Esophagus muscularis mucosa (tissue), 4 donors: ENCODE measurements at regions not wholly inside any gene's neighbourhood (a gene's known extent, or its start where the extent isn't known, plus 50 kb on each side); places are given as distances from the start of the nearest gene placed in this dataset.
"Not testable (repeated sequence)": the region's sequence is repeated elsewhere in the genome, so short reads cannot be mapped to it uniquely, and the experiment has no call there.

Experiments used
- DNase-seq: peaks from one replicate; pipeline ENCODE4 v3.0.0-alpha.2; 2017; ENCODE audit errors: extremely low spot score
- H3K27ac ChIP-seq, 4 donors: fragments of 200-600 bp; sonication (generic); replicated peaks in 1 of 4; 1 replicate in 3 of 4; 2 replicates in 1 of 4; pipeline ENCODE4 v1.5.1; 2016 to 2019; ENCODE audit warnings: mild to moderate bottlenecking in 1 of 4
- H3K27me3 ChIP-seq, 4 donors: fragments of 200-600 bp; sonication (generic); one replicate each; pipeline versions ENCODE4 v1.5.1 to v1.6.0; 2016 to 2019
- H3K36me3 ChIP-seq, 4 donors: fragments of 200-600 bp; sonication (generic); one replicate each; pipeline ENCODE4 v1.5.1; 2016 to 2019
- H3K4me1 ChIP-seq, 4 donors: fragments of 200-600 bp; sonication (generic); one replicate each; pipeline ENCODE4 v1.5.1; 2016 to 2019
- H3K4me3 ChIP-seq, 4 donors: fragments of 200-600 bp; sonication (generic); 1 replicate in 2 of 4; 2 replicates in 2 of 4; pipeline ENCODE4 v1.5.1; 2016 to 2019; ENCODE audit warnings: mild to moderate bottlenecking in 4 of 4, moderate library complexity in 1 of 4
- H3K9me3 ChIP-seq, 4 donors: fragments of 200-600 bp; sonication (generic); 1 replicate in 3 of 4; 2 replicates in 1 of 4; pipeline ENCODE4 v1.5.1; 2016 to 2019
- EP300 ChIP-seq: sonication (generic); formaldehyde crosslinking; IDR thresholded peaks from one replicate; pipeline ENCODE4 v1.6.1; 2017; ENCODE audit warnings: antibody characterized with exemption
- POLR2A ChIP-seq: fragments of 450-650 bp; IDR thresholded peaks from one replicate; pipeline ENCODE4 v1.6.1; 2017; ENCODE audit warnings: antibody characterized with exemption, moderate library complexity, mild to moderate bottlenecking, low read depth
- POLR2AphosphoS5 ChIP-seq, 2 donors: sonication (generic); formaldehyde crosslinking; IDR thresholded peaks; one replicate each; pipeline ENCODE4 v1.6.1; 2017; ENCODE audit warnings: antibody characterized with exemption in 2 of 2
- WGBS: methylation state at CpG from one replicate; pipeline ENCODE4 v1.1.5; 2018; 5-methylcytosine and 5-hydroxymethylcytosine counted together
- intact Hi-C: fragments of 100-400 bp; cut with DNase I; formaldehyde crosslinking; loops from one replicate; pipeline ENCODE4 v1.15.1; 2023
- TF ChIP-seq, protein P1 (sequence below), 3 experiments: fragments of 200-600 bp in 2 of 3; fragments of 450-650 bp in 1 of 3; sonication (generic) in 2 of 3; IDR thresholded peaks; one replicate each; pipeline ENCODE4 v1.5.1; 2017 to 2019; ENCODE audit warnings: antibody characterized with exemption in 3 of 3, mild to moderate bottlenecking in 2 of 3, moderate library complexity in 1 of 3

DNA sequence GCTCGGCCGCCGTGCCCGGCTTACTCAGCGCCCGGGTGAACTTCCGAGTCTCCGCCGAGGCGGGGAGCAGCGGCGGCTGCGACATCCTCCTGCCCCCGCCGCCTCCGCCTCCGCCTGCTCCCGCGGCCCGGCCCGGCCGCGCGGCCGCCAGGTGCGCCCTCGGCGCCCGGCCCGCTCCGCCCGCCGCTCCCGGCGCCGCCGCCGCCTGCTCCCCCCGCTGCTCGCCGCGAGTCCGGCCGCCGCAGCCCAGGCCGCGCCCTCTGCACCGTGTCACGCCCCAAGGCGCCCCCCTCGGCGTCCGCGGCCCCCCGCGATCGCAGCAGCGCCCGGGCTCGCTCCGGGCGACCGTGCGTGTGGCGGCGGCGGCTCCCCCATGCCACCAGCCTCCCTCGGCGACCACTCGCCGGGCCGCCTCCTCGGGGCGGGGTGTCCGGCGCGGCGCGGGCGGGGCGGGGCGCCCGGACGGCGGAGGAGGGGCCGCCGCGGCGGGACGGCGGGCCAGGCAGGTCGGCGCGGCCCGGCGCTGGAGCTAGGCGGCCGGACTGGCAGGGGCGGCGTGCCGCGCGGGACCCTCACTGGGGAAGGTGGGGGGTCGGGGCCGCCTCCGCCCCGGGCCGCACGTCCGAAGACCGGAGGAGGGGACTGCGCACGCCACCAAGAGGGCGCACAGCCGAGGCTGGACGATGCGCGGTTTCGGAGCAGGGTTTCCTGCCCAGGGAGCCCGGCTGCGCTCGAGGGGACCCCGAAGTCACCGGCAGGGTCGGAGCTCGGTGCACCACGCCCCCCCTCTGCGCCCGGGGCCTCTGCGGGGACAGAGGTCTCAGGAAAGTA, 108.6 kb upstream of the DOCK9 start:
- intact Hi-C loops: loop anchor here (5.0 kb wide), 1 partner anchor 116 kb away; the partner anchor contains the start of gene UBAC2
- H3K27me3 ChIP-seq: no peaks in the 10 kb centered on the region
- no peaks in the 10 kb centered on the region for H3K36me3 ChIP-seq
- peak overlapping the region; percentile 71 to 95 (median 86) for H3K4me3 ChIP-seq
- 0% methylated on average over 12 of the region's 130 CpGs for WGBS
- TF ChIP-seq POLR2A: peak; percentile 48
- TF ChIP-seq EP300: no peak
- peak in 1 of 2 donors; percentile 79 for TF ChIP-seq POLR2AphosphoS5 (IDR thresholded peaks at IDR 0.05)
- TF ChIP-seq, protein P1, sequence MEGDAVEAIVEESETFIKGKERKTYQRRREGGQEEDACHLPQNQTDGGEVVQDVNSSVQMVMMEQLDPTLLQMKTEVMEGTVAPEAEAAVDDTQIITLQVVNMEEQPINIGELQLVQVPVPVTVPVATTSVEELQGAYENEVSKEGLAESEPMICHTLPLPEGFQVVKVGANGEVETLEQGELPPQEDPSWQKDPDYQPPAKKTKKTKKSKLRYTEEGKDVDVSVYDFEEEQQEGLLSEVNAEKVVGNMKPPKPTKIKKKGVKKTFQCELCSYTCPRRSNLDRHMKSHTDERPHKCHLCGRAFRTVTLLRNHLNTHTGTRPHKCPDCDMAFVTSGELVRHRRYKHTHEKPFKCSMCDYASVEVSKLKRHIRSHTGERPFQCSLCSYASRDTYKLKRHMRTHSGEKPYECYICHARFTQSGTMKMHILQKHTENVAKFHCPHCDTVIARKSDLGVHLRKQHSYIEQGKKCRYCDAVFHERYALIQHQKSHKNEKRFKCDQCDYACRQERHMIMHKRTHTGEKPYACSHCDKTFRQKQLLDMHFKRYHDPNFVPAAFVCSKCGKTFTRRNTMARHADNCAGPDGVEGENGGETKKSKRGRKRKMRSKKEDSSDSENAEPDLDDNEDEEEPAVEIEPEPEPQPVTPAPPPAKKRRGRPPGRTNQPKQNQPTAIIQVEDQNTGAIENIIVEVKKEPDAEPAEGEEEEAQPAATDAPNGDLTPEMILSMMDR (IDR thresholded peaks at IDR 0.05): peak in 1 of 3 experiments; percentile 15
- peak overlapping the region; percentile 96 to 99 (median 98) for H3K27ac ChIP-seq
- H3K9me3 ChIP-seq: no peaks in the 10 kb centered on the region
- H3K4me1 ChIP-seq: peaks cover 7 to 40% (median 34%) of the 10 kb centered on the region in 4 donors
- DNase-seq: no peak

DNA sequence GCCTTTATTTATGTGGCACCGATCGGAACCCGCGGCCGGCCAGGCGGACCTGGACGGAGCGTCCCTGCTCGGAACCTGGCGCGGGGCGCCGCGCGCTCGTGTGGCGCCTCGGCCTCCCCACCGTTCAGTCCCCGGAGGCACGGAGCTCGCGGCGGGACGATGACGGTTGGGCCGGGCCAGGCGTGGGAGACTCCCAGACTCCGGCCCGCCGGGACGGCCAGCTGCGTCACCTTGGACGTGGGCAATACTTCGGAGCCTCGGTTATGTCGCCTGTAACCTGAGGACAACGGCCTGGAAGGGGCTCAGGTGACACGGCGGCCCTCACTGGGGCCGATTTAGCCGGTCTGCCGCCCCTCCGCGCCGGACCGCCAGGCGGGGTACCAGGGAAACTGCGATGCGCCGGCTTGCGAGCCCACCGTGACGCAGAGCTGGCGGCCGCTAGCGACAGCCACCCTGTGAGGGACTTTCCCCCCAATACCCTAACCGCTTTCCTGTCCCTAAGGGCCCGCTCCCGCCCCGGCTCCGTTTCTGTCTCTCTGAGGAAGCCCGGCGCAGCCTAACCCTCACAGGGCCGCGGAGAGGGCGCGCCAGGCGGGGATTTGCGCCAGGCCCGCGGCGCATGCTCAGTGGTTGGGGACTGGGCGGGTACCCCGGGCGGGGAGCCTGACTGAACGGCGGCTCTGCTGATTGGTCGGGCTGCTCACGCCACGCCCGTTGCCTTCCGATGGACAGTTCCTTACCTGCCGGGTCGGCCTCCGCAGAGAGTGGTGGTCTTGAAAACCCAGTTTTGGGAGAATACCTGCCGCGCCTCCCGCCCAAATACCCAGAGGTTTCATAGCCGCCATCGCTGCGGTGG, 109.5 kb upstream of the DOCK9 start:
- DNase-seq: peak; percentile 97
- TF ChIP-seq EP300: no peak
- peak; percentile 94 to 98 for TF ChIP-seq POLR2AphosphoS5 (IDR thresholded peaks at IDR 0.05)
- TF ChIP-seq, protein P1 (IDR thresholded peaks at IDR 0.05): peak; percentile 4 to 43 (median 29)
- TF ChIP-seq POLR2A: peak; percentile 58
- H3K4me3 ChIP-seq: peak overlapping the region; percentile 71 to 95 (median 86)
- intact Hi-C loops: loop anchor here (5.0 kb wide), 1 partner anchor 115 kb away; the partner anchor contains the start of gene UBAC2
- no peaks in the 10 kb centered on the region for H3K36me3 ChIP-seq
- H3K9me3 ChIP-seq: no peaks in the 10 kb centered on the region
- no peaks in the 10 kb centered on the region for H3K27me3 ChIP-seq
- peaks cover 7 to 35% (median 34%) of the 10 kb centered on the region in 4 donors for H3K4me1 ChIP-seq
- WGBS: no CpG with 5 or more reads among the region's 92 CpGs
- H3K27ac ChIP-seq: peak overlapping the region; percentile 96 to 99 (median 98)

DNA sequence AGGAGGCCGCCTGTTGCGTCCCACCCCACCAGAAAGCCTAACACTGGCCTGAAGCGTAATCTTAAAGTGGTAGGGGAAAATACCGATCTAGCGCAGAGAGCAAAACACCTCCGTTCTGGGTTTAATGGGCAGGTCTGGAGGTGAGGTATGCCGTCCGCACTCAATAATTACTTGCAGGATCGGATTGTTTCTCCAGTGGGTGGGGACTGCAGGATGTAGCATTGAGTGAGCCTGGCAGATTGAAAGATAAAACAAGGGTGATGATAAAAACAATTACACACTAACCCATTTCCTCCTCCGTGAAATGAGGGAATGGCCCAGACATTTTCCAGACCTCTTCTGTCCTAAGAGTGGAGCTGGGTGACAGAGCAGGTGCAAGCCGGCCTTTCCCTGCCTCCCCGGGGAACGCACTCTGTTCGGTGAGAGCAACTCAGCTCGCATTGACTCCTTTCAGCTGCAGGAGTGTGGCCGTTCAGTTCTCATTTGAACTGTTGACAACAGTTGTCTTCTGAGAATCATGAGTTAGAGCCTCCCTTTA, 110.2 kb upstream of the DOCK9 start:
- Histone ChIP-seq H3K4me3 (peak overlapping the region; percentile 71 to 95 (median 86)), H3K36me3 (no peaks in the 10 kb centered on the region), H3K4me1 (peaks cover 7 to 35% (median 34%) of the 10 kb centered on the region in 4 donors), H3K27me3 (no peaks in the 10 kb centered on the region), H3K9me3 (no peaks in the 10 kb centered on the region), H3K27ac (peak overlapping the region; percentile 96 to 99 (median 98))
- TF ChIP-seq, protein P1 (IDR thresholded peaks at IDR 0.05): no peak
- TF ChIP-seq EP300: no peak
- TF ChIP-seq POLR2AphosphoS5 (IDR thresholded peaks at IDR 0.05): no peak
- no peak for TF ChIP-seq POLR2A
- intact Hi-C loops: loop anchor here (5.0 kb wide), 1 partner anchor 114 kb away; the partner anchor contains the start of gene UBAC2
- no peak for DNase-seq
- 33% methylated on average over 11 of the region's 16 CpGs for WGBS

DNA sequence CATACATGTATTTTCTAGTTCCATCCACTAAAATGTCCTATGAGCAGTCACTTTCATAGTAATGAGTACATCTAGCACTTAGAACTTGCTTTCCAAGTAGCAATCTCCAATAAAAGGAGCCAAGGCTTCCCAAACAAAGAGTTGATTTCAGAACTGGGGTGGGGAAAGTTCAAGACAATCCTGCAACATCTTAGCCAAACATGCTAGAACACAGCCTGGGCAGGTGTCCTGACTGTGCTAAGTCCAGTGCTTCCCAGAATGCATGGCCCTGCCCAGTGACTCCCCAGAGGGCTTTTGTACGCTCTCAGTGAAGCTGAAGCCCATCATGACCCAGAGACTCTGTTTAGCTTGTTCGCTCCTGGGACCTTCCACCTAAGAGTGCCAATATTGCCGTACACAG, 106.7 kb upstream of the UBAC2 start:
- WGBS: 79% methylated on average over 3 of the region's 3 CpGs
- Histone ChIP-seq H3K9me3 (no peaks in the 10 kb centered on the region), H3K27ac (no peak overlapping the region), H3K36me3 (no peaks in the 10 kb centered on the region), H3K27me3 (no peaks in the 10 kb centered on the region), H3K4me3 (no peak overlapping the region), H3K4me1 (no peaks in the 10 kb centered on the region)
- no peak for DNase-seq
- intact Hi-C loops: no loop called here
- TF ChIP-seq EP300 (no peak), POLR2A (no peak), POLR2AphosphoS5 (IDR thresholded peaks at IDR 0.05) (no peak)
- TF ChIP-seq, protein P1 (IDR thresholded peaks at IDR 0.05): no peak

DNA sequence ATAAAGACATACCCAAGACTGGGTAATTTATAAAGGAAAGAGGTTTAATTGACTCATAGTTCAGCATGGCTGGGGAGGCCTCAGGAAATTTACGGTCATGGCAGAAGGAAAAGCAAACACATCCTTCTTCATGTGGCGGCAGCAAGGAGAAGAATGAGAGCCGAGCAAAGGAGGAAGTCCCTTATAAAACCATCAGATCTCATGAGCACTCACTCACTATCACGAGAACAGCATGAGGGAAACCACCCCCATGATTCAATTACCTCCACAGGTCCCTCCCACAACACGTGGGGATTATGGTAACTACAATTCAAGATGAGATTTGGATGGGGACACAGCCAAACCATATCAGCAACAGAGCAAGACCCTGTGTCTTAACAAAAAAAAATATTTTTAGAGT, 98.8 kb upstream of the UBAC2 start:
- 71% methylated on average over 5 of the region's 5 CpGs for WGBS
- H3K27me3 ChIP-seq, intact Hi-C loops, H3K36me3 ChIP-seq, H3K4me1 ChIP-seq, H3K4me3 ChIP-seq, DNase-seq, H3K9me3 ChIP-seq, H3K27ac ChIP-seq: not testable (repeated sequence)
